ENCODE measurements at regions not wholly inside any gene's neighbourhood (a gene's known extent, or its start where the extent isn't known, plus 50 kb on each side); places are given as distances from the start of the nearest gene placed in this dataset.

DNA sequence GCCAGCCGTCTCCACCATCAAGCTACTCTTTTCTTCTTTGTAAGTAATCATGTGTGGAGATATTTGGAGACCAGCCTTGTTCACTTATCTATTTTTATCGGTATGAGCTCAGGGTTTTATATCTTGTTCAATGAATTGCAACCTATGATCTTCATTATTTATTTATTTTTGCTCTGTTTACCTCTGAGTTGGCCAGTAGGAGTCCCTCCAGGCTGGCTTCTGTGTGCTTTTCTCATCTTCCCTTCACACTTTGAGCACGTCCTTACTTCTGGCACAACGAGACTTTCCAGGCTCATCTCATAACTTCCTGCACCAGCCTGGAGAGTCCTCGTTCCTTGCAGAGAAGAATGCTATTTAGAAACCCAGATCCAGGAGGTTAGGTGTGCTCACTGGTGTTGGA, 375.8 kb upstream of the PODXL start:
- Histone ChIP-seq H3K27ac (ENCODE audit: low read depth, low read length, poor library complexity, severe bottlenecking) (no peak overlapping the region), H3K4me1 (ENCODE audit: insufficient read depth, low read length, poor library complexity, severe bottlenecking) (no peaks in the 10 kb centered on the region), H3K27me3 (replicated peaks; ENCODE audit: insufficient read depth, low read depth, low read length, poor library complexity) (peaks cover 5% of the 10 kb centered on the region), H3K9me3 (ENCODE audit: low read depth, low read length, poor library complexity, severe bottlenecking) (no peaks in the 10 kb centered on the region), H3K4me3 (ENCODE audit: low read depth, low read length, poor library complexity, severe bottlenecking) (no peak overlapping the region), H3K36me3 (ENCODE audit: insufficient read depth, low read length, poor library complexity, severe bottlenecking) (no peaks in the 10 kb centered on the region)
- no peak for DNase-seq (ENCODE audit: low spot score)
- POLR2A ChIA-PET (ENCODE audit: low non-redundant PET) = no interaction called here
- TF ChIP-seq EZH2 (IDR thresholded peaks at IDR 0.05; ENCODE audit: borderline replicate concordance, low read depth, low read length, poor library complexity, severe bottlenecking) = no peak
- TF ChIP-seq, protein P1, sequence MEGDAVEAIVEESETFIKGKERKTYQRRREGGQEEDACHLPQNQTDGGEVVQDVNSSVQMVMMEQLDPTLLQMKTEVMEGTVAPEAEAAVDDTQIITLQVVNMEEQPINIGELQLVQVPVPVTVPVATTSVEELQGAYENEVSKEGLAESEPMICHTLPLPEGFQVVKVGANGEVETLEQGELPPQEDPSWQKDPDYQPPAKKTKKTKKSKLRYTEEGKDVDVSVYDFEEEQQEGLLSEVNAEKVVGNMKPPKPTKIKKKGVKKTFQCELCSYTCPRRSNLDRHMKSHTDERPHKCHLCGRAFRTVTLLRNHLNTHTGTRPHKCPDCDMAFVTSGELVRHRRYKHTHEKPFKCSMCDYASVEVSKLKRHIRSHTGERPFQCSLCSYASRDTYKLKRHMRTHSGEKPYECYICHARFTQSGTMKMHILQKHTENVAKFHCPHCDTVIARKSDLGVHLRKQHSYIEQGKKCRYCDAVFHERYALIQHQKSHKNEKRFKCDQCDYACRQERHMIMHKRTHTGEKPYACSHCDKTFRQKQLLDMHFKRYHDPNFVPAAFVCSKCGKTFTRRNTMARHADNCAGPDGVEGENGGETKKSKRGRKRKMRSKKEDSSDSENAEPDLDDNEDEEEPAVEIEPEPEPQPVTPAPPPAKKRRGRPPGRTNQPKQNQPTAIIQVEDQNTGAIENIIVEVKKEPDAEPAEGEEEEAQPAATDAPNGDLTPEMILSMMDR (conservative IDR thresholded peaks at IDR 0.05; ENCODE audit: low read depth, low read length) = 0 out of 2 replicates have a peak, but pooled peaks have one; percentile 9
- BruUV-seq (replicated peaks) = no TSS peak
- CTCF ChIA-PET = no interaction called here
- intact Hi-C loops (cut with micrococcal nuclease; ENCODE audit: unreplicated experiment) = no loop called here

DNA sequence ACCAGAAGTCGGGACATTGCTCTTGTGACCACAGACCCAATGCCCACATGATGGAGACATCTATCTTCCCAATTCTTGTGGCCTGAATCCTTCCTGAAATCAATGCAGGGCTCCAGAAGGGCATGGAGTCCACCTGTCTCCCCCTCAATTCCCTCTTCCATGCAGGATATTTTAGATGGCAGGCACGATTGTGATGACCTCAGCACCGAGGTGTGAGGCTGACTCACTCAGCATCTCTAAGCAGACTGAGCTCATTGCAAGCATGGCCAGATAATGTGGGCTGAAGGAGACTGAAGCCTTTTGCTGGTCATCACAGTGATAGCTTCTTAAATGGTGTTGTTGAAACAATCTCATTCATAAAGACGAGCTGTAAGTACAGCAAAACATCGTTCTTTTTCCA, 374.9 kb upstream of the PODXL start:
- no peak overlapping the region for H3K27ac ChIP-seq (ENCODE audit: low read depth, low read length, poor library complexity, severe bottlenecking)
- intact Hi-C loops (cut with micrococcal nuclease; ENCODE audit: unreplicated experiment) = no loop called here
- no peaks in the 10 kb centered on the region for H3K4me1 ChIP-seq (ENCODE audit: insufficient read depth, low read length, poor library complexity, severe bottlenecking)
- no peaks in the 10 kb centered on the region for H3K36me3 ChIP-seq (ENCODE audit: insufficient read depth, low read length, poor library complexity, severe bottlenecking)
- H3K4me3 ChIP-seq (ENCODE audit: low read depth, low read length, poor library complexity, severe bottlenecking) = no peak overlapping the region
- ChIA-PET POLR2A (ENCODE audit: low non-redundant PET) (no interaction called here), CTCF (no interaction called here)
- peaks cover 5% of the 10 kb centered on the region for H3K27me3 ChIP-seq (replicated peaks; ENCODE audit: insufficient read depth, low read depth, low read length, poor library complexity)
- BruUV-seq (replicated peaks) = no TSS peak
- H3K9me3 ChIP-seq (ENCODE audit: low read depth, low read length, poor library complexity, severe bottlenecking) = no peaks in the 10 kb centered on the region
- TF ChIP-seq EZH2 (IDR thresholded peaks at IDR 0.05; ENCODE audit: borderline replicate concordance, low read depth, low read length, poor library complexity, severe bottlenecking) = no peak
- TF ChIP-seq, protein P1 (conservative IDR thresholded peaks at IDR 0.05; ENCODE audit: low read depth, low read length) = no peak
- DNase-seq (ENCODE audit: low spot score) = no peak

DNA sequence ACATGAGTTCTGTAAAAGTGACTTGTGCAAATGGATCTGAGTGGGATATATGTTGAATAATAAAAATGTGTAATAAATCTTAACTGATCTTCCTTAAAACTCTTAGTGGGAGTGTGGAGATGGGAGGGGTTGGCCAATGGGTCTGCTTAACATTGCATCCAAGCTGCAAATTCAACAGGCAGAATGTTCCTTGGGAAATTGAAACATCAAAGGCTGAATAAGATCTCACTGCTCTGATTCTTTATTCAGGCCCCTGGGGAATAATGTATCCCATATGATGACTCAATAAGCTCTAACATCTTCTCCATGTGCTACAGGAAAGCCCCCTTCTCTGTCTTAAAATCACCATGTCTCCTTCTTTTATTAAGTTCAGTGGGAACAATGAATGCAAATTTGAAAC, 373.2 kb upstream of the PODXL start:
- no peak overlapping the region for H3K4me3 ChIP-seq (ENCODE audit: low read depth, low read length, poor library complexity, severe bottlenecking)
- intact Hi-C loops (cut with micrococcal nuclease; ENCODE audit: unreplicated experiment) = no loop called here
- no peaks in the 10 kb centered on the region for H3K4me1 ChIP-seq (ENCODE audit: insufficient read depth, low read length, poor library complexity, severe bottlenecking)
- peak; percentile 40 for DNase-seq (ENCODE audit: low spot score)
- H3K36me3 ChIP-seq (ENCODE audit: insufficient read depth, low read length, poor library complexity, severe bottlenecking) = no peaks in the 10 kb centered on the region
- CTCF ChIA-PET = no interaction called here
- H3K27me3 ChIP-seq (replicated peaks; ENCODE audit: insufficient read depth, low read depth, low read length, poor library complexity) = peaks cover 5% of the 10 kb centered on the region
- H3K27ac ChIP-seq (ENCODE audit: low read depth, low read length, poor library complexity, severe bottlenecking) = no peak overlapping the region
- H3K9me3 ChIP-seq (ENCODE audit: low read depth, low read length, poor library complexity, severe bottlenecking) = no peaks in the 10 kb centered on the region
- POLR2A ChIA-PET (ENCODE audit: low non-redundant PET) = no interaction called here
- BruUV-seq (replicated peaks) = no TSS peak
- TF ChIP-seq, protein P1 (conservative IDR thresholded peaks at IDR 0.05; ENCODE audit: low read depth, low read length) = no peak
- TF ChIP-seq EZH2 (IDR thresholded peaks at IDR 0.05; ENCODE audit: borderline replicate concordance, low read depth, low read length, poor library complexity, severe bottlenecking) = no peak

All from A673 (cell line).